GM21723 (cell line): ENCODE measurements at regions not wholly inside any gene's neighbourhood (a gene's known extent, or its start where the extent isn't known, plus 50 kb on each side); places are given as distances from the start of the nearest gene placed in this dataset.
"Not testable (repeated sequence)": the region's sequence is repeated elsewhere in the genome, so short reads cannot be mapped to it uniquely, and the experiment has no call there.

ENCODE experiments used
- ATAC-seq: cut with Tn5 transposase; IDR thresholded peaks from one replicate; pipeline ENCODE4 v1.9.1; 2021; ENCODE audit warnings: mild to moderate bottlenecking, moderate library complexity; ENCODE audit not compliant: unreplicated experiment

- no peak for ATAC-seq
Observed at GRCh38 chr2:230593765-230594164, 118.9 kb upstream of the CAB39 start.

GRCh38 chr2:230594286-230594840 lies 118.3 kb upstream of the CAB39 start:
- ATAC-seq: no peak

- ATAC-seq: no peak
Observed at GRCh38 chr2:230599853-230600252, 112.8 kb upstream of the CAB39 start.

GRCh38 chr2:230600285-230600684 lies 112.4 kb upstream of the CAB39 start:
- no peak for ATAC-seq

- ATAC-seq: no peak
Observed at GRCh38 chr2:230600881-230601280, 111.8 kb upstream of the CAB39 start.

GRCh38 chr2:230601510-230601909 lies 111.1 kb upstream of the CAB39 start:
- peak; percentile 68 for ATAC-seq

GRCh38 chr2:230602562-230603230 lies 109.9 kb upstream of the CAB39 start:
- peak; percentile 45 for ATAC-seq

GRCh38 chr2:230603317-230603716 lies 109.3 kb upstream of the CAB39 start:
- not testable (repeated sequence) for ATAC-seq

GRCh38 chr2:230604158-230604557 lies 108.5 kb upstream of the CAB39 start:
- not testable (repeated sequence) for ATAC-seq

- ATAC-seq: no peak
Observed at GRCh38 chr2:230614040-230614439, 98.6 kb upstream of the CAB39 start.

- peak; percentile 84 for ATAC-seq
Observed at GRCh38 chr2:230614913-230615332, 97.7 kb upstream of the CAB39 start.

- not testable (repeated sequence) for ATAC-seq
Observed at GRCh38 chr2:230617256-230617706, 95.4 kb upstream of the CAB39 start.

GRCh38 chr2:230619491-230619890 lies 93.2 kb upstream of the CAB39 start:
- no peak for ATAC-seq

GRCh38 chr2:230625220-230625619 lies 87.4 kb upstream of the CAB39 start:
- ATAC-seq: not testable (repeated sequence)

- not testable (repeated sequence) for ATAC-seq
Observed at GRCh38 chr2:230627091-230627490, 85.6 kb upstream of the CAB39 start.

GRCh38 chr2:230627806-230628724 lies 84.6 kb upstream of the CAB39 start:
- ATAC-seq: no peak

GRCh38 chr2:230631470-230631869 lies 81.2 kb upstream of the CAB39 start:
- no peak for ATAC-seq

GRCh38 chr2:230634146-230634545 lies 78.5 kb upstream of the CAB39 start:
- no peak for ATAC-seq

GRCh38 chr2:230634721-230635313 lies 77.8 kb upstream of the CAB39 start:
- not testable (repeated sequence) for ATAC-seq

- peak; percentile 60 for ATAC-seq
Observed at GRCh38 chr2:230636684-230637271, 75.9 kb upstream of the CAB39 start.

- ATAC-seq: not testable (repeated sequence)
Observed at GRCh38 chr2:230637486-230637885, 75.2 kb upstream of the CAB39 start.
